ENCODE measurements at regions not wholly inside any gene's neighbourhood (a gene's known extent, or its start where the extent isn't known, plus 50 kb on each side); places are given as distances from the start of the nearest gene placed in this dataset.

DNA sequence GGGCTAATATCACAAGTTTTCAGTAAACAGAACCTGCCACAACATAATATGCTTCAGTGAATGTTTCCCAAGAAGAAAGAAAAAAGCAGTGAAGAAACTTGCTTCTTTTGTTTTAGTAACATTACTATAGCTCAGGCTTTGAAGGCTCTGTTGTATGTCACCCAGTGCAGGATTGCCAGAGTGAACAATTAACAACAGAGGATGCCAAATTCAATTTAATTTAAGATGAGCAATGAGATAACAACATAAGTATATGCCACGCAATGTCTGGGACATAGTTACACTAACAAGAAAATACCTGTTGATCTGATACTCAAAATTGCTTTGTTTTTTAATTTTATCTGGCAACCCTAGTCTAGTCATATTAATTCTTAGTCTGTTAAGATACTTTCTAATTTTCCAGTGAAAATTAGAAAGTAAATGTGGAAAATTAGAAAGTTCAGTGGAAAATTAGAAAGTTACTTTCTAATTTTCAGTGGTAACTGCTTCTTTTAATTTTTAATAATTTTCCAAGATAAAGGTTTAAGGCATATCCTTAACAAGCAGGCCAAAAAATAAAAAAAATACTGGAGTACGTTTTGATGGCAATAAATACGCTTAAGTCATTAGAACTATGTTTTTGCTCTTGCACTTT lies 336.3 kb downstream of the SLITRK6 start:
- no peaks in the 10 kb centered on the region for H3K4me1 ChIP-seq (ENCODE audit: insufficient read depth, low read length)
- H3K36me3 ChIP-seq (ENCODE audit: insufficient read depth, low read length) = no peaks in the 10 kb centered on the region
- no peak overlapping the region for H2AFZ ChIP-seq (ENCODE audit: low read depth, low read length)
- no peaks in the 10 kb centered on the region for H3K9me3 ChIP-seq (ENCODE audit: low read length)
- no peak overlapping the region for H3K4me3 ChIP-seq (ENCODE audit: low read length)
- H3K27me3 ChIP-seq (ENCODE audit: insufficient read depth, low read length) = no peaks in the 10 kb centered on the region

GRCh38 chr13:85461621-85462020 lies 337.6 kb downstream of the SLITRK6 start:
- Histone ChIP-seq H3K9me3 (ENCODE audit: low read length) (no peaks in the 10 kb centered on the region), H3K4me3 (ENCODE audit: low read length) (no peak overlapping the region), H3K27me3 (ENCODE audit: insufficient read depth, low read length) (no peaks in the 10 kb centered on the region), H3K4me1 (ENCODE audit: insufficient read depth, low read length) (no peaks in the 10 kb centered on the region), H3K36me3 (ENCODE audit: insufficient read depth, low read length) (no peaks in the 10 kb centered on the region), H2AFZ (ENCODE audit: low read depth, low read length) (no peak overlapping the region)

GRCh38 chr13:85445534-85445933 lies 353.7 kb downstream of the SLITRK6 start:
- Histone ChIP-seq H3K27me3 (ENCODE audit: insufficient read depth, low read length) (no peaks in the 10 kb centered on the region), H3K36me3 (ENCODE audit: insufficient read depth, low read length) (no peaks in the 10 kb centered on the region), H3K9me3 (ENCODE audit: low read length) (no peaks in the 10 kb centered on the region), H3K4me1 (ENCODE audit: insufficient read depth, low read length) (no peaks in the 10 kb centered on the region), H3K4me3 (ENCODE audit: low read length) (no peak overlapping the region), H2AFZ (ENCODE audit: low read depth, low read length) (no peak overlapping the region)

DNA sequence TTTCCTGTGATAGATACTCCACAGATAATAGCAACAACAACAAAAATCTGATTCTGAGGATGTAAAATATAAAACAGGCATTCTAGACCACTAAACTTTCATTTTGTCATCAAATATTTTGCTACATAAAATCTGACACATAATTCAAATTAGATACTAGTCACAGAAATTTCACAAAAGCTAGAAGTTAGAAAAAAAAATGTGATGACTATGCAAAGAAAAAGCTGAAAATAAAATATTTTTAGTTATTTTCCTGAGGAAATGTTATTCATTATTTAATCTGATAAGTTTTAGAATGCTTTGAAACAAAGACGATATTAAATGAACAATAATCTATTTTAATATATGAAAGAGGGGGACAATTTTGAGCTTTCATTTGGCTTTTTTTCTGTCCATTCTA lies 357.2 kb downstream of the SLITRK6 start:
- H3K4me1 ChIP-seq (ENCODE audit: insufficient read depth, low read length) = no peaks in the 10 kb centered on the region
- no peak overlapping the region for H2AFZ ChIP-seq (ENCODE audit: low read depth, low read length)
- no peak overlapping the region for H3K4me3 ChIP-seq (ENCODE audit: low read length)
- H3K9me3 ChIP-seq (ENCODE audit: low read length) = no peaks in the 10 kb centered on the region
- H3K36me3 ChIP-seq (ENCODE audit: insufficient read depth, low read length) = no peaks in the 10 kb centered on the region
- no peaks in the 10 kb centered on the region for H3K27me3 ChIP-seq (ENCODE audit: insufficient read depth, low read length)

DNA sequence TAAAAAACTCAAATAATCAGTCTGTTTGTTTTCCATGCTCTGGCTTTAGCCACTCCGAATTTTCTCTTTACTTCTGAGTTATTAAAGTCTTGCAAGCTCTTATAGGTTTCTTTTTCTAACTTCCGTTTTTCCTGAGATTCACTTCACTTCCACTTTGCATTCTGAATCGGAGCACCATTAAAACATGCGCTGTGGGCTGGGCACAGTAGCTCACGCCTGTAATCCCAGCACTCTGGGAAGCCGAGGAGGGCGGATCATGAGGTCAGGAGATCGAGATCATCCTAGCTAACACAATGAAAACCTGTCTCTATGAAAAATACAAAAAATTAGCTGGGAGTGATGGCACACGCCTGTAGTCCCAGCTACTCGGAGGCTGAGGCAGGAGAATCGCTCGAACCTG lies 357.9 kb downstream of the SLITRK6 start:
- Histone ChIP-seq H3K27me3 (ENCODE audit: insufficient read depth, low read length) (no peaks in the 10 kb centered on the region), H3K4me1 (ENCODE audit: insufficient read depth, low read length) (no peaks in the 10 kb centered on the region), H2AFZ (ENCODE audit: low read depth, low read length) (no peak overlapping the region), H3K36me3 (ENCODE audit: insufficient read depth, low read length) (no peaks in the 10 kb centered on the region), H3K4me3 (ENCODE audit: low read length) (no peak overlapping the region), H3K9me3 (ENCODE audit: low read length) (no peaks in the 10 kb centered on the region)

DNA sequence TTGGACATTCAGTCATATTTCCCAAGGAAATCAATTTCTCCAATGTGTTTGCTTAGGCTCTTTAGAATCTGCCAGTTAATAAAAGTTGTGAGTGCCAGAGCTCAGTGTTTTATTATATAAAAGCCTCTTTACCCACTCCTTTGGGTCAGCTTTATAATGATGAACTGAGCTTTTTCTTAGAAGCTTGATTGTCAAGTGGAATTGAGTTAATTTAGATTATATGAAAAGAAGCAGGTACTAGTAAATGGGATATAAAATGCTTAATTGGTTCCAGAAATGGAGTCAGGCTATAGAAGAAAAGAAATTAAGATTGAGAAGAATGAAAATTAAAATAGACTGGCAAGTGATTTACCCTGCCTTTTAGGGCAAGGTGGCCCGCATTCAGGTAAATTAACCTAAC lies 363.2 kb downstream of the SLITRK6 start:
- Histone ChIP-seq H3K36me3 (ENCODE audit: insufficient read depth, low read length) (no peaks in the 10 kb centered on the region), H3K9me3 (ENCODE audit: low read length) (no peaks in the 10 kb centered on the region), H3K27me3 (ENCODE audit: insufficient read depth, low read length) (no peaks in the 10 kb centered on the region), H3K4me3 (ENCODE audit: low read length) (no peak overlapping the region), H2AFZ (ENCODE audit: low read depth, low read length) (no peak overlapping the region), H3K4me1 (ENCODE audit: insufficient read depth, low read length) (no peaks in the 10 kb centered on the region)

- Histone ChIP-seq H3K36me3 (ENCODE audit: insufficient read depth, low read length) (no peaks in the 10 kb centered on the region), H3K4me3 (ENCODE audit: low read length) (no peak overlapping the region), H2AFZ (ENCODE audit: low read depth, low read length) (no peak overlapping the region), H3K27me3 (ENCODE audit: insufficient read depth, low read length) (no peaks in the 10 kb centered on the region), H3K4me1 (ENCODE audit: insufficient read depth, low read length) (no peaks in the 10 kb centered on the region), H3K9me3 (ENCODE audit: low read length) (no peaks in the 10 kb centered on the region)
Measured at GRCh38 chr13:85434927-85435326, 364.3 kb downstream of the SLITRK6 start.

GRCh38 chr13:85432881-85433280 lies 366.3 kb downstream of the SLITRK6 start:
- Histone ChIP-seq H2AFZ (ENCODE audit: low read depth, low read length) (no peak overlapping the region), H3K4me1 (ENCODE audit: insufficient read depth, low read length) (no peaks in the 10 kb centered on the region), H3K27me3 (ENCODE audit: insufficient read depth, low read length) (no peaks in the 10 kb centered on the region), H3K9me3 (ENCODE audit: low read length) (no peaks in the 10 kb centered on the region), H3K4me3 (ENCODE audit: low read length) (no peak overlapping the region), H3K36me3 (ENCODE audit: insufficient read depth, low read length) (no peaks in the 10 kb centered on the region)

DNA sequence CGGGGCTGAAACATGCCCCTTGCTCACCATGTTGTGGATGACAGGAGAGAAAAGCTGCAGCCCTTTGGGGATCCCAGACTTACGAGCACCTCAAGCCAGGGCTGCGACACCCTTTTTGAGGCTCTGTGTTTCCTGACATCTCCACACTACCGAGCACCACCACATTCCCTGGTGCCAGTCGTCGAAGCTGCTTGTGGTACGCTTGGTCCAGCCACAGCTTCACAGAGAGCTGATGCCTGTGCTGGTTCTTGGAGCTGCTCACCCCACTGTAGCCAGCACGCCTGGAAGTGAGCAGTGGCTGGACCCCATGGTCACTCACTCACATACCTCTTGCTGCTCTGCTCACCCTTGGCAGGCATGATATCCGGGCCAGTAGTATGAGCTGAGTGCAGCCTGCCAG lies 367.5 kb downstream of the SLITRK6 start:
- no peaks in the 10 kb centered on the region for H3K27me3 ChIP-seq (ENCODE audit: insufficient read depth, low read length)
- H3K9me3 ChIP-seq (ENCODE audit: low read length) = no peaks in the 10 kb centered on the region

DNA sequence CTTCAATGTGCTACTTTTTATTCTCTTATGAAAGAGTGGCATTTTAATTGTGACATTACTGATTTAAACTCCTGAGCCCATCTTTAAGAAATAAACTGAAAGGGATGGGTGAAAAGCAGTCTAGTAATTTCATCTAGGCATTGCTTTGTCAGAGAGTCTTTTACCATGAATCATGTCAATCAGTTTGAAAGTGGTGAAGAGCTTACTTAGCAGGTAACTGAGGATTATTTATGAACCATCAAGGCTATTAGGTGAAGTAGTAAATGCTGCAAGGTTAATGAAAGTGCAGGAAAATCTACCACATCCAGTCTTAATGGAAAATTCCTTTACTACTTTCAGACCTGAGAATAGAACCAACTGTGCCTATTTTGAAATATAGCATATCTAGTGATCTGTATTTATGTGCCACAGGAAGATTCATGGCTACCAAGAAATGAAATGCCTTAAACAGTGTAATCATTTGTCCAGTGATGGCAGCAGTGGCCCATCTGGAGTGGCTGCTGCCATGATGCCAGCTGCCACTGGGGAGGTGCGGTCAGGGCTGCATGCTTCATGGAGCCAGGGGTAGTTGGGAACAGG lies 368.9 kb downstream of the SLITRK6 start:
- H3K9me3 ChIP-seq (ENCODE audit: low read length) = no peaks in the 10 kb centered on the region
- H2AFZ ChIP-seq (ENCODE audit: low read depth, low read length) = no peak overlapping the region
- no peaks in the 10 kb centered on the region for H3K36me3 ChIP-seq (ENCODE audit: insufficient read depth, low read length)
- no peaks in the 10 kb centered on the region for H3K27me3 ChIP-seq (ENCODE audit: insufficient read depth, low read length)
- no peaks in the 10 kb centered on the region for H3K4me1 ChIP-seq (ENCODE audit: insufficient read depth, low read length)
- no peak overlapping the region for H3K4me3 ChIP-seq (ENCODE audit: low read length)

More for the DNA sequence above, 367.5 kb downstream of the SLITRK6 start:
- no peaks in the 10 kb centered on the region for H3K36me3 ChIP-seq (ENCODE audit: insufficient read depth, low read length)
- no peak overlapping the region for H3K4me3 ChIP-seq (ENCODE audit: low read length)
- H2AFZ ChIP-seq (ENCODE audit: low read depth, low read length) = no peak overlapping the region
- H3K4me1 ChIP-seq (ENCODE audit: insufficient read depth, low read length) = no peaks in the 10 kb centered on the region

DNA sequence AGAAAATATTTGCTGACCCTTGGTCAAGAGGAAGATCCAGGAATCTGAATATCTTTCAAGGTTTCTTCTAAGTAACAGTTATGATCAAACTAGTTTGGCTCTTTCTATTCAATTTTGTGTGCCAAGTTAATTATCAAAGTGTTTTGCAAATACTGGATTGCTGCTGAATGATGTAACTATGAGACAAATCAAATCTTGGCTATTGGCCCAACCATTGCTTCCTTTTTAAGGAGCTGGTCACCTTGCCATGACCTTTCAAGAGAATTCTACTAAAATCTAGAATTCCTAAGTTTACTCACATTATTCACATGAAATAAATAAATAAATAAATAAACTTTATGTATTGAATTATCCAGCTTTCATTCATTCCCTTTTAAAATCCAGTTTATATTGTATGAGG lies 371.8 kb downstream of the SLITRK6 start:
- Histone ChIP-seq H3K4me3 (ENCODE audit: low read length) (no peak overlapping the region), H3K4me1 (ENCODE audit: insufficient read depth, low read length) (no peaks in the 10 kb centered on the region), H2AFZ (ENCODE audit: low read depth, low read length) (no peak overlapping the region)

DNA sequence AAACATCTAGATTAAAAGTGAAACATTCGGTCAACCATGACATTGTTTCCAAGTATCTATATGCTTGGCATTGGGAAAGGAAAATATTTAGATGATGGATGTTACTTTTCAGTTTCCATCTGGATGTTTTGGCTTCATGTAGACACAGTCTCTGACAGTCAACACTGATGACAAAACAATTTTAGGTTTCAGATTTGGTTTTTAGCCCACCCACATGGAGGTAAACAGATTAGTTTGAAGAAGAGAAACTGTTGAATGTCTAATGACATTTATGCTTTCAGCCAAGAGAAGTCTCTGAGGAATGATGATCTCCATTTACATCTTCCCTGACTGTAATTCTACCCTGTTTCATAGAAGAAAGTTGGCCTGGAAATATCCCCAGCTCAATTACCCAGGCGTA lies 379.1 kb downstream of the SLITRK6 start:
- H3K4me3 ChIP-seq (ENCODE audit: low read length) = no peak overlapping the region
- H2AFZ ChIP-seq (ENCODE audit: low read depth, low read length) = no peak overlapping the region
- no peaks in the 10 kb centered on the region for H3K27me3 ChIP-seq (ENCODE audit: insufficient read depth, low read length)
- H3K4me1 ChIP-seq (ENCODE audit: insufficient read depth, low read length) = no peaks in the 10 kb centered on the region
- no peaks in the 10 kb centered on the region for H3K9me3 ChIP-seq (ENCODE audit: low read length)
- H3K36me3 ChIP-seq (ENCODE audit: insufficient read depth, low read length) = no peaks in the 10 kb centered on the region

More for the DNA sequence above, 371.8 kb downstream of the SLITRK6 start:
- no peaks in the 10 kb centered on the region for H3K9me3 ChIP-seq (ENCODE audit: low read length)
- no peaks in the 10 kb centered on the region for H3K27me3 ChIP-seq (ENCODE audit: insufficient read depth, low read length)
- H3K36me3 ChIP-seq (ENCODE audit: insufficient read depth, low read length) = no peaks in the 10 kb centered on the region

- Histone ChIP-seq H3K4me3 (ENCODE audit: low read length) (no peak overlapping the region), H3K36me3 (ENCODE audit: insufficient read depth, low read length) (no peaks in the 10 kb centered on the region), H3K9me3 (ENCODE audit: low read length) (no peaks in the 10 kb centered on the region), H2AFZ (ENCODE audit: low read depth, low read length) (no peak overlapping the region), H3K4me1 (ENCODE audit: insufficient read depth, low read length) (no peaks in the 10 kb centered on the region), H3K27me3 (ENCODE audit: insufficient read depth, low read length) (no peaks in the 10 kb centered on the region)
Measured at GRCh38 chr13:85419611-85420010, 379.6 kb downstream of the SLITRK6 start.

DNA sequence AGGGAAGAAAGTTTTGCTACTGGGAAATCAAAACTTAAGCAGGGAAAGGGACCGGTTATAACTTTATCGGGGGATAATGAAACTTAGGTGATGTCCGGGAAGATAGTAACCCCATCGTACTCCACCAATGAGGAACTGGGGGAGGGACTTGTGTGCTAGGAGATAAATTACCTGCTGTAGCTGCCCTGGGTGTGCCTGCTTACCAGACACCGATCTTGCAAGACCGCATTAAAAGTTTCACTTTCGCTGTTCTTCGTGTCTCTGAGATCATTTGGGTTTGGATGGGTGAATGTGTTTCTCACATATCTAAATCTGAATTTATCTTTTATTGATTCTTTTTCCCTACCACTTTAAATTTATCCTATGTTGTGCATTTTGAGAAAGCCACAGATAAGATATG lies 381.4 kb downstream of the SLITRK6 start:
- no peak overlapping the region for H2AFZ ChIP-seq (ENCODE audit: low read depth, low read length)
- H3K4me1 ChIP-seq (ENCODE audit: insufficient read depth, low read length) = no peaks in the 10 kb centered on the region
- H3K27me3 ChIP-seq (ENCODE audit: insufficient read depth, low read length) = no peaks in the 10 kb centered on the region
- no peaks in the 10 kb centered on the region for H3K9me3 ChIP-seq (ENCODE audit: low read length)
- H3K4me3 ChIP-seq (ENCODE audit: low read length) = no peak overlapping the region
- no peaks in the 10 kb centered on the region for H3K36me3 ChIP-seq (ENCODE audit: insufficient read depth, low read length)

Measured in neuron (in vitro differentiated cells).